NCI-H1048 (cell line): ENCODE measurements at regions not wholly inside any gene's neighbourhood (a gene's known extent, or its start where the extent isn't known, plus 50 kb on each side); places are given as distances from the start of the nearest gene placed in this dataset.
"Not testable (repeated sequence)": the region's sequence is repeated elsewhere in the genome, so short reads cannot be mapped to it uniquely, and the experiment has no call there.

Experiments
- DNase-seq: peaks from one replicate; lab custom pipeline; 2025; lab: John Stamatoyannopoulos, UW

DNA sequence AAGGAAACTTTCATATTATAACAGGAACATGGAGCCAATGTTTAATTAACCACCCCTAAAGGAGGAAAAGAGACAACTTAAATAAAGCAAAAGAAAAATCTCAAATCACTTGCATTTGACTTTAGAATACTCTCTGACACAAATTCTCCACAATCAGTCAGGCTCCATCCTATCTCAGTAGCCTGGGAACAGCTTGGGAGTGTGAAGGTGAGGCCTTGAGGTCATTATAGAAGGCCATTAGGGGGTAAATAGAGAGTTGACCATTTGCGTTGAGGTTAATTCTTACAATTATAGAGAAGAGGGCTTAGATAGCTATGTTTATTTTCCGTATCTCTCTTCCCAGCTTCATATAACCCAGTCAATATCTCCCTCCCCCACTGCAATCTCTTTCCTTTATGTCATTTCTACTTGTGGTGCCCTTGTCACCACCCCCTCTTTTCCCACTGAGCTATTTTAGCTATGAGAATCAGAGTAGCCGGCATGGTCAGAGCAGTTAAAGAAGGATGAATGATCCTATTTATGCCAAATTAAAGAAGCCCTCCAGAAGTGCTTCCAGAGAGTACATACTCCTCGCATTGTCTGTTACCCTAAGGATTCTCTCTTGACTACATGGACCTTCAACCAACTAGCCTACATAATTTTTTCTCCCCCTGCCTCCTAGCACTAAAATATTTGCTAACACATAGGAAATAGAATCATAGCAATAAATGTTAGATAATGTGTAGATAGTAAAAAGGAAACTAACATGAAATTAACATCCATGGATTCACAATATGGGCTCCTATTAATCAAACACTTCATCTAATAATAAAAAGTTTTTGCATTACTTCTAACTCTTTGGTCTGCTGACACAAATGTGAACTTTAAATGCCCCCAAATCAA is 135.2 kb upstream of the KRR1 start:
- no peak for DNase-seq

DNA sequence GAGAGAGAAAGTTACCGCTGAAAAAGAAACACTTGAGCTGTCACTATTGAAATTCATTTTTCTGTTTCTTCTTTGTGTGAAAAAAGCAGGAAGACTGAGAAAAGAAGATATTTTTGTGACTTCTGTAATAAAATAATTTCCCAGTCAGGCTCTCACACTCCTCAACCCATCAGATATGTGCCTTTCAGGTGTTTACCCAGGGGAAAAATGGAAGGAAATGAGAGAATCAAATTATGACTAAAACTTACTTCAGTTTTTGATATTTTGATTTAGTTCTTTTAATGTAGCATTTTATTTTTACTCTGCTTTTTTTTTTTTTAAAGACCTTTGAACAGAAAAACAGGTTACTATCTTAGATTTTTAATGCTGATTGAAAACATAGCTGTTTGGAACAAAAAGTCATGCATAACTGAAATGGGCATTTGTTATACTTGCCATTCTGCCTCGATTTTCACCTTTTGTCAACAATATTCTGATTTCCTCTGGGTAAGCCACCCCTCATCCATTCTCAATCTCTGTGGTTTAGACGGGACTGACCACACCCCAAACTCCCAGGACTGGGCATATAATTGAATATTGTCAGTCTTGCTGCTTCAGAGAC is 133.2 kb upstream of the KRR1 start:
- DNase-seq, result no peak

DNA sequence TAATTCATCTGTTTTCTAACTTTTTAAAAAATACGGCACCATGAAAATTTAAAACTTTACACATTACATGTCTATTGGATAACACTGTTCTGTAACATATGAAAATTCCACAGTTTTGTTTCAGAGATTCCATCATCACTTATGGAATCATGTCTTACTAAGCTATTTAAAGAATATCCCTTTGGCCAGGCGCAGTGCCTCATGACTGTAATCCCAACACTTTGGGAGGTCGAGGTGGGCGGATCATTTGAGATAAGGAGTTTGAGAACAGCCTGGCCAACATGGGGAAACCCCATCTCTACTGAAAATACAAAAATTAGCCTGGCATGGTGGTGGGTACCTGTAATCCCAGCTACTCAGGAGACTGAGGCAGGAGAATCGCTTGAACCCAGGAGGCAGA is 131.7 kb upstream of the KRR1 start:
- DNase-seq, result not testable (repeated sequence)

DNA sequence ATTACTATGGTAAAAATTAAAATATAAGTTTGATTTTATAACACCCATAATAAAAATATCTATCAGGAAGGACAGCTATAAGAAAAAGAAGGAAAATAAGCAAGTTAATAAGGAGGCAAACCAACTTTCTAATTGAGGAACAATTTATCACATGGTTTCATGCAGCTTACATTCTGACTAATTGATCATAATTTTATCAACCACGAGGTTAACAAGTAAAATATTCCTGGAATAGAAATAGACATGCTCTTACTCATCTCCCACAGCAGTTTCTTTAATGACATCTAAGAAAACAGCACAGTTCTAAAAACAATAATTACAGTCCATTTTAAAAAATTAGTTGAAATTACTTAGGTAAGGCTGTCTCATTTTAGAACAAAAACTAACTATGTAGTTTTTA is 130.8 kb upstream of the KRR1 start:
- no peak for DNase-seq

DNA sequence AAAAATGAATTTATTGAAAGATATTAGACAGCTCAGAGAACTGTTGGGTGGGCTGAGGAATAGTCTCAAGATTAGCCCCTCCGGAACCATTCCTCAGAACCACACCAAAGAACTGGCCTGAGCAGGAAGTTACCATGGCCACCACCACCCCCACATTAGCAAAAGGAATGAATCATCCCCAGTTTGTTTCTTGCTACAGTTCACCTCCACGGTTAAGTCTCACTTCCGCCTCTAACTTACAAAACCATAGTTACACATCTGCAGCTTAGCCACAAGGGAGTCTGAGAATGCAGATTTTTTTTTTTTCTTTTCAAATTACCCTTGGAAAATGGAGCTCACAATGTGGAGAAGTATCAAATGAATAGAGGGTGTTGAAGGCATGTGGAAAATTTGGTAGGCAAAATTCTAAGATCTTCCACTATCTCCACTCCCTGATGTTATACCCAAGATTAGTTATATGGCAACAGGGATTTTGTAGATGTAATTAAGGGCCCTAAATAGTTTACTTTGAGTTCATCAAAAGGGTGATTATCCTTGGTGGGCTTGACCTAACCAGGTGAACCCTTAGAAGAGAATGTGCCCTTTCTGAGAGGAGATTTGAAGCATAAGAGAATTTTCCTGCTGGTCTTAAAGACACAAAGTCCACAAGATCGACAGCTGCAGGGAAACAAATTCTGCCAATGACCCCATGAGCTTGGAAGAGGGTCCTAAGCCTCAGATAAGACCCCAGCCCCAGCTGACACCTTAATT is 129.8 kb upstream of the KRR1 start:
- DNase-seq, result no peak

DNA sequence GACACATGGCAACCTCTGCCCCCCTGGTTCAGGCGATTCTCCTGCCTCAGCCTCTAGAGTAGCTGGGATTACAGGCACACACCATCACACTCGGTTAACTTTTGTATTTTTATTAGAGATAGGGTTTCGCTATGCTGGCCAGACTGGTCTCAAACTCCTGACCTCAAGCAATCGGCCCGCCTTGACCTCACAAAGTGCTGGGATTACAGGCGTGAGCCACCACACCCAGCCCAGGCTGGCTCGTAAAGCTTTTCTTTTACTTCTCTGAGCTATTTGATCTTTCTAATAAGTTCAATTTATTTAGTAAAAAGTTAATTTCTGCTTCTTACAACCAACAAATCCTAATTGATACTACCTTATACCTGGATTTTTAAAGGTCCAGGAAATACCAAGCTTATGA is 127.4 kb upstream of the KRR1 start:
- no peak for DNase-seq

DNA sequence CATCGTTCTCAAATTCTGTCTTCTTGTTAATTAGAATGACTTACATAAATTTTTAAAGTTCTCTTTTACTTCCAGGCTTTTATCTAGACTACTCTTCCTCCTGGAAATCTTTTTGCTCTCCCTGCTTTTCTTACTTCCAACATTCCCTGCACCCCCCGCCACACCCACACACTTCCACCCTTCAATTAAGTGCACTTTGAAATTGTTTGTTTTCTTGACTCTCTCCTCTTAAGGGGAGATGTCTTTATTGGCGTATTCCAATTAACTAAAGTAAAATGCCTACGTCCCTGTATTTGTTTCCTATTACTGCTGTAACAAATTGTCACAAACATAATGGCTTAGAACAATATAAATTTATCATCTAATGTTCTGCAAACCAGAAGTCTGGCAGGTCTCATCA is 125.2 kb upstream of the KRR1 start:
- no peak for DNase-seq

DNA sequence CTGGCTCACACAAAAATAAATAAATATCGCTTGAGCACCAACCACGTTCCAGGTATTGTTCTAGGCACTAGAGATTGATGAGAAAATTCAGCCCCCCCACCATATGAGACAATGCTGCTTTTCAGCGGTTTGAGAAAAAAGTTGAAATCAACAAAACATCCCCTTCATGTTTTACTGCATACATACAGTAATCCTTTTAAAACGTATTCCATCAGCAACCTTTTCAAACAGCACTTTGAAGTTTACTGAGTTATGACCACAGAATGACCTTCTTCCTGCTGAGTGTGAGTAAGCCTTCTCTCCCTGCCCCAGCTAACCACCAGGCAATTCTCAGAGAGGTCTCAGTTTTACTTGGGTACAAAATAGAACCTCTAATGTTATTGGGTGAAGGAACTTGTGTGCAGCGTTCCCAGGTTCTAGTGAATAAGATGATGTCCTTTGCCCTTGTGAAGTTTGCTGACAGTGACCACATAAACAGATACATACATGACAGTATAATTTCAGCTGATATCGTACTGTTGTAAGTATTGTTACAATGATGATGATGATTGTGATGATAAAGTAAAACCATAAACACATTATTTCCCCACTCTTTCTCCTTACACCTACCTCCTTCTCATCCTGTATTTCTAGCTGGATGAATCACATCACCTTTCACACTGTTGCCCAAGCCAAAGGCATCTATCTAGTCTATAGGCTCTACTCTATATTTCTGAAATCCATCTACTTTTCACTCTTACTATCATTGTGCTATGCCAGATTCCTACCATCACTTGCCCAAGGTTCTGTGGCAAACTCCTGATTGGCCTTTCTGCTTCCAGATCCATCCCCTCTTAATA is 124.4 kb upstream of the KRR1 start:
- no peak for DNase-seq

DNA sequence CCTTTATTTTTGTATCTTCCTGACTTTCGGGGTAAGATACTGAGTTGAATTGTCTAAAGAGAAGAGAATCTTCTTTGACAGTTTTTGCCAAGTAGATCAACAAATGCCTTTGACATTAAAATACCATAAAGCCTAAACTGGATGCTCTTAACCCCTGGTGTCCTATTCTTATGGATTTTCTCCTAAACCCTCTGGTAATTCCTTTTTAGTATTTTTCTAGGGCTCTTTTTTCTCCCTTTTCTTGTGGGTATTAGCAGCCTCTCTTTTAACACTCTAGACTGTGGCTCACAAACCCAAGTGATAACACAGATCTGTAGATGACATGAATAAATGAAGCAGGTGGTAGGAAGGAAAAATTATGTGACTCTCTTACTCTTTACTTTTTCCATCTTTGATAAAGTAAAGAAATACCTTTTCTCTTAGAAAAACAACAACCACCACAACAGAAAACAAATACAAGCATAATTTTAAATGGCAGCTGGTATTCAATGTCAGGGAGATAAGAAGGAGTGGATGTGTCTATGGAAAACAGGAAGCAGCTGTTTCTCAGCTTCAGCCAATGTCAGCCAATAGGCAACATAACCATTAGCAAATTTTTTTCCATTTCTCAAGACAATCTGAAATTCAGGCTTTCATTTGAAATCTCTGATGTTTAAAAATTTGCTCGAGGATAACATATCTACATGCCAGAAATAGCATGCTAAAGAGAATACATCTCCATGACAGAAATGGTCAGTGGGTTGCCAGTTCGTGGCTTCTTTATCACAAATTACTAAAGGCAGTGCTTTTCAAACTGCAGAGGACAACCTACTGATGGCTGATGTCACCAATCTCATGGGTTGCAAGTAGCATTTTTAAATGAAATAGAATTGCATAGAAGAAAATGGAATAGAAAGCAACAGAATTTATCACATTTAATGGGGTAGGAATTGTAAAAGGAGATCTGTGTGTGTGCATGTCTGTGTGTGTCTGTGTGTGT is 123.1 kb upstream of the KRR1 start:
- no peak for DNase-seq

DNA sequence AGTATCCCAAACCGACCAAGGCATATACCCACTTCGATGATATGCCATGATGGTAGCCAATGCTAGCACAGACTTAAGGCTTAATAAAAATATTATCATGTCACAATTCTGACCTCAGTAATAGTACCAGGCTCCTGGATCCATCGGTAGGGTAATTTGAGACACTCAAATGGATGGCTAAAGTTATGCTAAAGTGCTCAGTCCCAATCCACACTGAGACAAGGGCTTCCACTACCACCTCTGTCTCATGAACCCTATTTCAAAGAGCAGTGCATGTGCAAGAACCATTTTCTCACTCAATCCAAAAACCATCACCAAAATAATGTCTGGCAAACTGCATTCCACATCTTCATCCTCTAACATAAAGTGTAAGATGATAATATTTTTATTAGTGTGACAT is 122.4 kb upstream of the KRR1 start:
- DNase-seq, result no peak

DNA sequence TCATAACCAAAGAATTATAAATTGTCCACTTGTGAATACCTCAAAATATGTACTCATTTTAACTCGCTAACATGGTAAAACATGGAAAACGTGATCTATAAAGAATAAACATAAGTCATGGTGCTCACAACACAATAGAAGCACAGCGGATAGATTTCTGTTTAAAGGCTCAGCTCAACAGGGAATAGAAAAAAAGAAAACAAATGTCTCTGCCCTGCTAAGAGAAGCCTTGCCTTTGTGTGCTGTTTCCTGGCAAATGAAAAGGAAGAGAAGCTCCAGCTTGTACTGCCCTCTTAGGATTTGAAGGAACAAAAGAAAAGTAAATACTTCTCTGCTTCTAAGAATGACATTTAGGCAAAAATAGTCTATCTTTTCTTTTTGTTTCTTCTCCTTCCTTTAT is 121.0 kb upstream of the KRR1 start:
- DNase-seq, result no peak

DNA sequence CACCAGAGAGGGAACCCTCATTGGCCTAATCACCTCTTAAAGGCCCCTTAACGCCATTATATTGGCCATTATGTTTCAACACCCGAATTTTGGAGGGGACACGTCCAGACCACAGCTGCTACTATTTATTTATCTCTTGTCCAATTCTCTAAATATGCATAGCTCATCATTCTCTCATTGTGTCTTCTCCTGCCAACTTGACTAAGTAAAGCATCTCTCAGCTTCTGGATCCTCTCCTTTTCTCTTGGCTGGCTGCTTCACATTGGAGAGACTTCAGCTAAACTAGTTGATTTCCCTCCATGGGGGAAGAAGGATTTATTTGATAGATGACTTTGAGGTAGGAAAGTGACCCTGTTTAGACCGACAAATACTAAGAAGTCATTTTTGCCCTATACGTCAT is 120.4 kb upstream of the KRR1 start:
- DNase-seq, result no peak

DNA sequence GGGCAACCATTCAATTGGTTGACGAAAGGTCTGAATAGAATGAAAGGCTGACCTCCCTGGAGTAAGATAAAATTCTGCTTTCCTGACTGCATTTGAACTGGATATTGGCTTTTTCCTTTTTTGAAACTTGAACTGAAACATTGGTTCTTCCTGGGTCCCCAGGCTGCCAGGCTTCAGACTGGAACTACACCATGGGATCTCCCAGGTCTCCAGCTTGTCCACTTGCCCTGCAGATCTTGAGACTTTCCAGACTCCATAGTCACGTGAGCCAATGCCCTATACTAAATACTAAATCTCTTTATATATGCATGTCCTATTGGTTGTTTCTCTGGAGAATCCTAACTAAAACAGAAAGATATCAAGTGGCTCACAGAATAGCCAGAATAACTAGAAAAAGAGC is 118.7 kb upstream of the KRR1 start:
- DNase-seq, result no peak

DNA sequence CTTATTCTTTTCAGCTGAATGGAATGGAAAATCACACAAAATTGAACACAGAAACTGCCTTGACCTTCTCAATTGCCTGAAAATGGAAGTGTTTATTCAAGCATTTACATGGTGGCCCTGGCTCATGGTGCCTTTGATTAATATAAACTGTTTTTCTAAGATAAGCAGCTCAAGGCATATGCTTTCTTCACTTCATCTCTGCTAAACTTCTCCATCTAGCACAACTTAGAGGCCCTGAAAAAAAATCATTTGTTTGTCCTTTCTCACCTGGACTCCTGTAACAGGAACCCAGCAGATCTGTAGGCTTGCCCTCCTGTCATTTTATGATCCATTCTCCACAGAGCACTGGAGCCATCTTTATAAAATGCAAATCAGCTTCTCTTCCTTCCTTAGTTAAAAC is 117.5 kb upstream of the KRR1 start:
- DNase-seq, result no peak

DNA sequence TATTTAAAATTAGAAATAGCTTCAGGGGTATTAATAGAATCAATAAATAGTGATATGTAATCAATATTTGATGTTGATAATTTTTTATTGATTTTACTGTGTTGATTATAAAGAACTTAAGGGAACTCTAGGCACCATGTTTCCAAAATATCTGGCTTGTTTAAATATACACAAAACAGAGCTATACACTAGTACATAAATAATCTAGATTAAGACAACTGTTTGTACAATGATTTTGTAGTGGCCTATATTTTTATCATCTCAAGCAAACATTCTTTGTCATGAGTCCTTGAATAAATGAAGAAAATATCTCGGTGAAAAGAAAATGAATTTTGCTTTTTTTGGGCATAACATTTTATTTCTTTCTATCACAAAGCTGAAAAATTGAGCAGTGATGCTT is 117.1 kb upstream of the KRR1 start:
- DNase-seq, result no peak

DNA sequence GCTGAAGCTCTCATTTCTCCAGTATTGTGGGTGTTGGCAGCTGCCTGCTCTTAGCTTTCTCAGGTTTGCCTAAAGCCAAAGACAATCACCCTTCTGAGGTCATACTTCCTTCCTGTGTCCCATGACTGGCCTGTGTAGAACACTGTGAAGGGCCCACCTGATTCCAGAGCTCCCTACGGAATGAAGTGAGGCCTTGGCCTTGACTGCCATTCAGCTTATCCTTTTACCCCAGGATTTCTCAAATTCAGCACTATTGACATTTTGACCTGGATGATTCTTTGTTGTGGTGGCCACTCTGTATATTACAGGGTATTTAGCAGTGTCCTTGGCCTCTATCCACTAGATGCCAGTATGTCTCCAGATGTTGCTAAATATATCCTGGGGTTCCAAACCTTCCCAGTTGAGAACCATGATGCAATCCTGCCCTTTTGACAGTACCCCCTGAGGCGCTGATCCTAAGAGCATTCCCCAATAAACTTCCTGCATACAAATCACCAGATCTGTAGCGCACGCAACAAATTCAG is 112.3 kb upstream of the KRR1 start:
- DNase-seq, result no peak

DNA sequence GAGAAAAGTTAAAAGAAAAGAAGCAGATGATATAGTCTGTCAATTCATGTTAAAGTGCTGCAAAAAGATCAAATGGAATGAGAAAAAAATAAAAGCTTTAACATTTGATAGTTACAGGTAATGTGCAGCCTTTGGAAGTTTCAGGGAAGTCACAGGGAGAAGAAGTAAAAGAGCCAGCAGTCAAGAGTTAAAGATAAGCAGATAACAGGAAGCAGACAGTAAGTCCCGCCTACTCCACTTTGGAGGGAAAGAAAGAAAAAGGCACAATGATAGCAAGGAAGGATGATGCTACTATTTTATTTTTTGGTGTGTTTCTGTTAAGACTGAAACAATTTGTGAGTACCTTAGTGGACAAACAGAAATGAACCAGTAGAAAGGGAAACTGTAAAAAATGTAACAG is 111.1 kb upstream of the KRR1 start:
- no peak for DNase-seq

DNA sequence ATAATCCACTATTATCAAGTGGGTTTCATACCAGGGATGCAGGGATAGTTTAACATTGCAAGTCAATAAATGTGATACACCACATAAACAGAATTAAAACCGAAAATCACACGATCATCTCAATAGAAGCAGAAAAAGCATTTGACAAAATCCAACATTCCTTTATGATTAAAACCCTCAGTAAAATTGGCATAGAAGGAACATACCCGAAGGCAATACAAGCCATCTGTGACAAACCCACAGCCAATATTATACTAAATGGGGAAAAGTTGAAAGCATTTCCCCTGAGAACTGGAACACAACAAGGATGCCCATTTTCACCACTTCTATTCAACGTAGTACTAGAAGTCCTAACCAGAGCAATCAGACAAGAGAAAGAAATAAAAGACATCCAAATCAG is 103.0 kb upstream of the KRR1 start:
- DNase-seq, result not testable (repeated sequence)

DNA sequence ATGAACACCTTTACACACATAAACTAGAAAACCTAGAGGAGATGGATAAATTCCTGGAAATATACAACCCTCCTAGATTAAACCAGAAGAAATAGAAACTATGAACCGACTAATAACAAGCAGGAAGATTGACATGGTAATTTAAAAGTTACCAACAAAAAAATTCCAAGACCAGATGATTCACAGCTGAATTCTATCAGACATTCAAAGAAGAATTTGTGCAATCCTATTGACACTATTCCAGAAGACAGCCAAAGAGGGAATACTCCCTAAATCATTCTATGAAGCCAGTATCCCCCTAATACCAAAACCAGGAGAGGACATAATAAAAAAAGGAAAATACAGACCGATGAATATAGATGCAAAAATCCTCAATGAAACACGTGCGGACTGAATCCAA is 102.6 kb upstream of the KRR1 start:
- DNase-seq, result no peak

DNA sequence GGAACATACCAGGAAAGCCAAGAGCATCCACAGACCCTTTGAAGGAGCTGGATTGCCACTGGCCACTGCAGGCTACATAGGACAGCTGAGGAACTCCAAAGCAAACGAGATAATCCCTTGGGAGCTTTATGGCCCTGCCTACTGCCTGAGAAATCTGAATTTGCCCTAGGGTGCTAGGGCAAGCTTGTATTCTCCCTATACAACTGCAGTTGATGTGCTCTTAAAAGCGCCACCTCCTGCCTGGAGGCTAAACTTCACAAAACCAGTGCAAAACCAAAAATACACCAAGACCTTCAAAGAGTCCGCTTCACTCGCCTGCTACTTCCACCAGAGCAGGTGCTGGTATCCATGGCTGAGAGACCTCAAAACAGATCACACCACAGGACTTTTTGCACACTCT is 99.6 kb upstream of the KRR1 start:
- DNase-seq, result no peak

DNA sequence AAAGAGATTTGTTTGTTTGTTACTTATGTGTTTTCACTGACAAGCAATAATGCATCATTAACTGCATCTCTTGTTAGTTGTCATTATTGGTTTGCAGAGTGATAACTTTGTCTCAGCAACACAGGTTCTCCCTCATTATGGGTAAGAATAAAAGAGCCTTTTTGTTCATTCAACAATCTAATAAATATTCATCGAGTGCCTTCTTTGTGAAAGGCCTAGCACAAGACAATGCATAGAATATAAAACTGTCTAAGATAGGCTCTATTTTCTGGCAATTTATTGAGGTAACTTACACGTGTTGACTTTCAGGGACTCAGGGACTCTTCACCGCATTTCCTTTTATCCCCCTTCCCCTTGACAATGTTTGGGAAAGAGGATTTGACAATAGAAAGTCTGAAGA is 95.5 kb upstream of the KRR1 start:
- no peak for DNase-seq
